Prostate gland (tissue), 2 donors: ENCODE measurements at regions not wholly inside any gene's neighbourhood (a gene's known extent, or its start where the extent isn't known, plus 50 kb on each side); places are given as distances from the start of the nearest gene placed in this dataset.
A peak's percentile ranks its signal among the peaks of the same experiment; 100 is the strongest.

Source experiments
- DNase-seq: peaks from one replicate; pipeline ENCODE4 v3.0.0-alpha.2; 2019; ENCODE audit warnings: low spot score
- H3K27ac ChIP-seq, 2 donors: fragments of 200-600 bp; sonication (generic); 2 replicates each; pipeline ENCODE4 v1.5.1; 2017 to 2019
- H3K27me3 ChIP-seq: fragments of 200-600 bp; sonication (generic); replicated peaks from 2 replicates; pipeline ENCODE4 v1.5.1; 2019; ENCODE audit not compliant: insufficient read depth
- H3K36me3 ChIP-seq, 2 donors: fragments of 200-600 bp; sonication (generic); 1 replicate in 1 of 2; 2 replicates in 1 of 2; pipeline versions ENCODE4 v1.5.1 to v1.8.1; 2017 to 2019
- H3K4me1 ChIP-seq: fragments of 200-600 bp; sonication (generic); replicated peaks from 2 replicates; pipeline ENCODE4 v1.5.1; 2019
- H3K4me3 ChIP-seq, 2 donors: fragments of 200-600 bp; sonication (generic); 2 replicates each; pipeline ENCODE4 v1.5.1; 2017 to 2019
- H3K9me3 ChIP-seq: fragments of 200-600 bp; sonication (generic); 2 replicates; pipeline ENCODE4 v1.5.1; 2017
- CTCF ChIP-seq, 4 experiments: fragments of 200-600 bp in 2 of 4; fragments of 450-650 bp in 2 of 4; sonication (generic) in 2 of 4; IDR thresholded peaks; 1 replicate in 3 of 4; 2 replicates in 1 of 4; pipeline ENCODE4 v1.5.1; 2016 to 2019; ENCODE audit warnings: antibody characterized with exemption in 4 of 4, mild to moderate bottlenecking in 2 of 4, moderate library complexity in 2 of 4
- POLR2A ChIP-seq: fragments of 450-650 bp; IDR thresholded peaks from one replicate; pipeline ENCODE4 v1.6.1; 2016; ENCODE audit warnings: antibody characterized with exemption, mild to moderate bottlenecking
- POLR2AphosphoS5 ChIP-seq: sonication (generic); formaldehyde crosslinking; IDR thresholded peaks from one replicate; pipeline ENCODE4 v1.6.1; 2017; ENCODE audit warnings: antibody characterized with exemption
- WGBS: methylation state at CpG from one replicate; pipeline ENCODE4 v1.1.5; 2018; 5-methylcytosine and 5-hydroxymethylcytosine counted together
- intact Hi-C: fragments of 100-400 bp; cut with DNase I; formaldehyde crosslinking; loops from one replicate; pipeline ENCODE4 v1.14.2; 2022

- 92% methylated on average over 5 of the region's 5 CpGs for WGBS
- no peaks in the 10 kb centered on the region for H3K27me3 ChIP-seq
- no peaks in the 10 kb centered on the region for H3K9me3 ChIP-seq
- H3K27ac ChIP-seq = no peak overlapping the region
- TF ChIP-seq POLR2AphosphoS5 (no peak), CTCF (IDR thresholded peaks at IDR 0.05) (no peak), POLR2A (no peak)
- no peaks in the 10 kb centered on the region for H3K36me3 ChIP-seq
- peaks cover 4% of the 10 kb centered on the region for H3K4me1 ChIP-seq
- DNase-seq = no peak
- no peak overlapping the region for H3K4me3 ChIP-seq
- intact Hi-C loops = no loop called here
These were observed 201.2 kb upstream of the MTNR1B start for GRCh38 chr11:92768121-92768840.

- TF ChIP-seq POLR2AphosphoS5 (peak; percentile 81), POLR2A (no peak)
- H3K4me1 ChIP-seq = peaks cover 4% of the 10 kb centered on the region
- DNase-seq = no peak
- 38% methylated on average over 2 of the region's 2 CpGs for WGBS
- intact Hi-C loops = no loop called here
- no peaks in the 10 kb centered on the region for H3K36me3 ChIP-seq
- no peak overlapping the region for H3K27ac ChIP-seq
- no peaks in the 10 kb centered on the region for H3K27me3 ChIP-seq
- no peak overlapping the region for H3K4me3 ChIP-seq
- H3K9me3 ChIP-seq = no peaks in the 10 kb centered on the region
These were observed 200.3 kb upstream of the MTNR1B start for GRCh38 chr11:92769112-92769511.

- H3K27me3 ChIP-seq = no peaks in the 10 kb centered on the region
- H3K9me3 ChIP-seq = no peaks in the 10 kb centered on the region
- no peak overlapping the region for H3K4me3 ChIP-seq
- 89% methylated on average over 7 of the region's 7 CpGs for WGBS
- TF ChIP-seq POLR2A (no peak), POLR2AphosphoS5 (no peak), CTCF (IDR thresholded peaks at IDR 0.05) (no peak)
- H3K36me3 ChIP-seq = no peaks in the 10 kb centered on the region
- DNase-seq = no peak
- peaks cover 4% of the 10 kb centered on the region for H3K4me1 ChIP-seq
- intact Hi-C loops = no loop called here
- H3K27ac ChIP-seq = no peak overlapping the region
These were observed 199.0 kb upstream of the MTNR1B start for GRCh38 chr11:92770419-92770818.

GRCh38 chr11:92770981-92771380 lies 198.5 kb upstream of the MTNR1B start:
- WGBS = 86% methylated on average over 9 of the region's 9 CpGs
- intact Hi-C loops = no loop called here
- no peaks in the 10 kb centered on the region for H3K27me3 ChIP-seq
- TF ChIP-seq POLR2AphosphoS5 (no peak), CTCF (IDR thresholded peaks at IDR 0.05) (no peak), POLR2A (no peak)
- no peak for DNase-seq
- no peaks in the 10 kb centered on the region for H3K36me3 ChIP-seq
- no peaks in the 10 kb centered on the region for H3K9me3 ChIP-seq
- H3K4me3 ChIP-seq = no peak overlapping the region
- no peak overlapping the region for H3K27ac ChIP-seq
- peaks cover 4% of the 10 kb centered on the region for H3K4me1 ChIP-seq

GRCh38 chr11:92771701-92772100 lies 197.8 kb upstream of the MTNR1B start:
- no peak for DNase-seq
- H3K27ac ChIP-seq = no peak overlapping the region
- no peaks in the 10 kb centered on the region for H3K9me3 ChIP-seq
- intact Hi-C loops = no loop called here
- no peaks in the 10 kb centered on the region for H3K36me3 ChIP-seq
- WGBS = 94% methylated on average over 3 of the region's 3 CpGs
- no peaks in the 10 kb centered on the region for H3K27me3 ChIP-seq
- TF ChIP-seq POLR2AphosphoS5 = no peak
- TF ChIP-seq POLR2A = no peak
- TF ChIP-seq CTCF (IDR thresholded peaks at IDR 0.05) = no peak
- peaks cover 4% of the 10 kb centered on the region for H3K4me1 ChIP-seq
- H3K4me3 ChIP-seq = no peak overlapping the region
